GM12874 (cell line): ENCODE measurements at regions not wholly inside any gene's neighbourhood (a gene's known extent, or its start where the extent isn't known, plus 50 kb on each side); places are given as distances from the start of the nearest gene placed in this dataset.

Source experiments
- TF ChIP-seq, protein P1 (sequence below): IDR thresholded peaks from 2 replicates; pipeline ENCODE4 v1.5.1; 2011; ENCODE audit warnings: low read depth, mild to moderate bottlenecking, control low read depth, low read length, moderate library complexity; ENCODE audit not compliant: insufficient read depth

DNA sequence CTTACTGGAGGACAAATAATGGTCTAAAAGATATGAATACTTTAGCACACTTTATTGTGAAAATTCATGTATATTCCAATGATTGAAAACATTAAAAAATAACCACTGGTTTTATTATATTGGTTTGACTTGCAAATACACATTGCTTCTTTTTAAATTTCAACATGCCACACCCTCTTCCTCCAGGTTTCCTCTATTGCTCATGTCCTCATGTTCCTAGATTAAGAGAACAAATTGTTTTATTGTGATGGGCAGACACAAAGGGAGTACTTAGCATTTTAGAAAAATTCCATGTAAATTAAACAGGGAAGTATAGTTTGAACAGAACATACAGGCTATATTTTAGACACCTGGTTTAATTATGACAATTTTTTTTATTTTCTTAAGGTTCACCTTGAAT is 230.6 kb upstream of the GPRIN3 start:
- TF ChIP-seq, protein P1, sequence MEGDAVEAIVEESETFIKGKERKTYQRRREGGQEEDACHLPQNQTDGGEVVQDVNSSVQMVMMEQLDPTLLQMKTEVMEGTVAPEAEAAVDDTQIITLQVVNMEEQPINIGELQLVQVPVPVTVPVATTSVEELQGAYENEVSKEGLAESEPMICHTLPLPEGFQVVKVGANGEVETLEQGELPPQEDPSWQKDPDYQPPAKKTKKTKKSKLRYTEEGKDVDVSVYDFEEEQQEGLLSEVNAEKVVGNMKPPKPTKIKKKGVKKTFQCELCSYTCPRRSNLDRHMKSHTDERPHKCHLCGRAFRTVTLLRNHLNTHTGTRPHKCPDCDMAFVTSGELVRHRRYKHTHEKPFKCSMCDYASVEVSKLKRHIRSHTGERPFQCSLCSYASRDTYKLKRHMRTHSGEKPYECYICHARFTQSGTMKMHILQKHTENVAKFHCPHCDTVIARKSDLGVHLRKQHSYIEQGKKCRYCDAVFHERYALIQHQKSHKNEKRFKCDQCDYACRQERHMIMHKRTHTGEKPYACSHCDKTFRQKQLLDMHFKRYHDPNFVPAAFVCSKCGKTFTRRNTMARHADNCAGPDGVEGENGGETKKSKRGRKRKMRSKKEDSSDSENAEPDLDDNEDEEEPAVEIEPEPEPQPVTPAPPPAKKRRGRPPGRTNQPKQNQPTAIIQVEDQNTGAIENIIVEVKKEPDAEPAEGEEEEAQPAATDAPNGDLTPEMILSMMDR, result no peak

DNA sequence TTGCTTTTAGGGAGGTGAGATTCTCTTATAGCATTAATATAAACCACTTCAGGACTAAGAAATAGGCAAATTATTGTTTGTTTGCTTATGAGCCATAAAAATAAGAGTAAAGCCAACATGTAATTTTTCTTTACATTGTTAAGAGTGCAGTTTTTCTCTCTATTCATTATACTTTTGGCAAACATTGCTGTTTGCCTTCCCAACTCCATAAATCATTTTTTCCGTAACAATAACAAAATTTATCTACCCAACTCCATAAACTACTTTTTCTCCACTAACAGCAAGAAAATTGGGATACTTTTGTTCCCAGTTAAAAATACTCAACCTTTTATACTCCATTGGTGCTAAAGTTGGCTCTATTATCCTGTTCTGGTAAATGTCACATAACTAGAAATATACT is 229.7 kb upstream of the GPRIN3 start:
- TF ChIP-seq, protein P1, result no peak

DNA sequence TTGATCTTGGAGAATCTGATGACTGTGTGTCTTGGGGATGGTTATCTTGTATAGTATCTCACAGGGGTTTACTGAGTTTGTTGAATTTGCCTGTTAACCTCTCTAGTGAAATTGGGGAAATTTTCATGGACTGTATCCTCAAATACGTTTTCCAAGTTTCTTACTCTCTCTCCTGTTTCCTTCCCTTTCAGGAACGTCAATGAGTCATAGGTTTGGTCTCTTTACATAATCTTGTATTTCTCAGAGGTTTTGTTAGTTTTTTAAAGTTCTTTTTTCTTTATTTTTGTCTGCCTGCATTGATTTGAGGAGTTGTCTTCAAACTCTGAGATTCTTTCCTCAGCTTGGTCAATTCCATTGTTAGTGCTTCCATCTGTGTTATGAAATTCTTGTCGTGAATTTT is 227.7 kb upstream of the GPRIN3 start:
- TF ChIP-seq, protein P1, result no peak

DNA sequence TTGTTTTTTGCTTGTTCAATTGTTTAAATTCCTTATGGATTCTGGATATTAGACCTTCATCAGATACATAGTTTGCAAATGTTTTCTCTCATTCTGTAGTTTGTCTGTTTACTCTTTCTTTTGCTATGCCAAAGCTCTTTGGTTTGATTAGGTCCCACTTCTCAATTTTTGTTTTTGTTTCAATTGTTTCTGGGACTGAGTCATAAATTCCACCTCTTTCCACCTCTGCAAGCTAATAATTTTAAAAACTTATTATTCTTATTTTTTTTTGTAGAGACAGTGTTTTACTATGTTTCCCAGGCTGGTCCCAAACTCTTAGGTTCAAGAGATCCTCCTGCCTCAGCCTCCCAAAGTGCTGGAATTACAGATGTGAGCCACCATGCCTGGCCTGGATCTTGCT is 226.8 kb upstream of the GPRIN3 start:
- TF ChIP-seq, protein P1, result no peak

DNA sequence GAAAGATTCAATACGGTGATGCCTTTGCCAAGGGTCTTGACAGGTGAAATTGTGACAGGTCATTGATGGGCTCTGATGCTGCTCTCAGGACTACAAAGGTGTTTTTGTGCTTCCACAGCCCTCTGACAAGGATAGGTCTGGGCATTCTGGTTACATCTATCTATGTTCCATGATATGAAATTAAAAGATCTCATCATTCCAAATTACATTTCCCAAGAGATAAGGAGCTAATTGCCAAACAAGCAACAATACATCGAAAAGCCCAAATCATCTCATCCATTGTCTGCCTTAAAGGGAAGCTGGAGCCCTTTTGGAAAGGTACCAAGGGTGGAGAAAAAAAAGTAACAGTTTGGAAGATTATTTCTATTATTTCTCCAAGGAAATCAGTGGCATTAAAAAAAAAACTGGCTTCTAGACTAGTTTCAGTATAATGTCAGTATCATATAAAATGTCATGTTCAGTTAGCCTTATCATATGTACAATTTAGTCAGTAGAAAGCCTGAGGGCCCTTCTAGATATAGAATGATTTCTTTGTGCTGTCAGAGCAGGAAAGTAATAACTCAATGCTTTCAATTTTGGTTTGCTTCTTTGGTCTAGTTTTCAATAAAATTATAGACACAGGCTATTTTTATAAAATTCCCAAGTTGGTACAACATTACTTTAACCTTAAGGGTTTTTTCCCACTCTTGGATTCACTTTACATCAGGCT is 224.5 kb upstream of the GPRIN3 start:
- TF ChIP-seq, protein P1, result no peak

DNA sequence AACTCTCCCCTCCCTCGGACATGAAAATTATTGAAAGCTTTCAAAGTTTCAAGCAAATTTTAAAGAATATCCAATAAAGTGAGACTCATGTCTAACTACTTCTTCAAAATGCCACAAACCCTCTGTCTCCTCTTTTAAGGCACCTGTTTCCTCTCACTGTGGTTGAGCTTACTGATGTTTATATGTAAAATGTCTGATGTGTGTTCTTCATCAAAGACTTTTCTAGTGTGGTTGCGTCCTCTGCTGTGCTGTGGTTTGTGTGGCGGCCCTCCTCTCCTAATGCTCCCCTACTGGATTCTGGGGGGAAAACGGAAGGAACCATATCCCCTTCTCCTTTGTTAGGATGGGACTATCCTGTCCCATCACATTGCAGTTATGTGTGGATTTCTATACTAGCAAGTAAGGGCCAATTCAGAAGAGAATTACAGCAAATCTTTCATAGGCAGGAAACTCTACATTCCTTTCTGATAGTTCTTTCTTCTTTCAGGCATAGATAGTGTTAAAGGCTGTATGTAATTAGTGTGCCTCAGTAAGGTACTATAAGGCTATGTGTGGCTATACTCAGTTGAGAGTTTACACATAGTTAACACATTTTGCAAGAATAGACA is 221.0 kb upstream of the GPRIN3 start:
- TF ChIP-seq, protein P1, result no peak

DNA sequence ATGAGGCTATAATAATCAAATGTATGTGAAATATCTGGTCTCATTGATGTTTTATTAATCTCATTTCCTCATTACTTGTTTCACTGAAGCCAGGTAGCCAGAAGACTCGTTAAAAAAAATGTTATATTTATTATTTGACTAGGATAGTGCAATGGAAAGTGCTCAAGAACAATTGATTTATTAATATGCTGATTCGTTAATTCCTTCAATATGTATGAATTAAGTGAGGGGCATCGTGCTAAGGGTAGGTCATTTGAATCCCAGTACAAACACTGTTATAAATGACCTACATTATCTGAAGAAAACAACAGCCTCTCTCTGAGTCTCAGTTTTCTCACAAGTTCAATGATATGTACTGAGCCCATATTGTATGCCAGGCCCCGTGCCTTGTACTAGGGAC is 214.2 kb upstream of the GPRIN3 start:
- TF ChIP-seq, protein P1, result no peak
